Subcutaneous abdominal adipose tissue (tissue), 5 donors: ENCODE measurements at regions not wholly inside any gene's neighbourhood (a gene's known extent, or its start where the extent isn't known, plus 50 kb on each side); places are given as distances from the start of the nearest gene placed in this dataset.
A peak's percentile ranks its signal among the peaks of the same experiment; 100 is the strongest.

Experiments
- H3K27ac ChIP-seq: one replicate; pipeline ENCODE4 v1.7.0; 2013; ENCODE audit warnings: low read depth, mild to moderate bottlenecking, inconsistent platforms, low read length, moderate library complexity
- H3K27me3 ChIP-seq, 5 donors: one replicate each; pipeline ENCODE4 v1.7.0; 2013; ENCODE audit warnings: low read length in 5 of 5, inconsistent platforms in 1 of 5; ENCODE audit not compliant: control insufficient read depth in 5 of 5, insufficient read depth in 4 of 5
- H3K36me3 ChIP-seq, 5 donors: one replicate each; pipeline ENCODE4 v1.7.0; 2013; ENCODE audit warnings: low read length in 5 of 5; ENCODE audit not compliant: control insufficient read depth in 5 of 5, insufficient read depth in 5 of 5
- H3K4me1 ChIP-seq, 5 donors: one replicate each; pipeline ENCODE4 v1.7.0; 2013; ENCODE audit warnings: low read length in 5 of 5, mild to moderate bottlenecking in 3 of 5, moderate library complexity in 1 of 5; ENCODE audit not compliant: control insufficient read depth in 5 of 5, insufficient read depth in 5 of 5
- H3K4me3 ChIP-seq, 5 donors: one replicate each; pipeline ENCODE4 v1.7.0; 2013; ENCODE audit warnings: low read length in 5 of 5, low read depth in 1 of 5
- H3K9ac ChIP-seq, 5 donors: one replicate each; pipeline ENCODE4 v1.7.0; 2013; ENCODE audit warnings: low read length in 5 of 5, mild to moderate bottlenecking in 4 of 5, moderate library complexity in 3 of 5
- H3K9me3 ChIP-seq, 5 donors: one replicate each; pipeline ENCODE4 v1.7.0; 2013; ENCODE audit warnings: low read length in 5 of 5; ENCODE audit not compliant: control insufficient read depth in 5 of 5
- donor health status: healthy.
- donor health status: healthy.
- donor health status: healthy.
- donor health status: healthy.
- donor health status: healthy.

- Histone ChIP-seq H3K9me3 (no peaks in the 10 kb centered on the region), H3K4me1 (peaks cover 0 to 5% (median 2%) of the 10 kb centered on the region in 5 donors), H3K36me3 (no peaks in the 10 kb centered on the region), H3K9ac (no peak overlapping the region), H3K27ac (no peak overlapping the region), H3K4me3 (no peak overlapping the region), H3K27me3 (peaks cover 6 to 32% (median 10%) of the 10 kb centered on the region in 5 donors)
Observed at GRCh38 chr11:70739091-70739490, 340.8 kb downstream of the CTTN start.

- H3K4me3 ChIP-seq = peak overlapping the region in 1 of 5 donors; percentile 19
- peaks cover 0 to 5% (median 2%) of the 10 kb centered on the region in 5 donors for H3K4me1 ChIP-seq
- no peak overlapping the region for H3K9ac ChIP-seq
- no peaks in the 10 kb centered on the region for H3K9me3 ChIP-seq
- H3K27me3 ChIP-seq = peaks cover 10 to 37% (median 17%) of the 10 kb centered on the region in 5 donors
- H3K36me3 ChIP-seq = no peaks in the 10 kb centered on the region
- no peak overlapping the region for H3K27ac ChIP-seq
Observed at GRCh38 chr11:70739811-70740487, 341.6 kb downstream of the CTTN start.

- no peak overlapping the region for H3K9ac ChIP-seq
- H3K27ac ChIP-seq = no peak overlapping the region
- H3K36me3 ChIP-seq = no peaks in the 10 kb centered on the region
- H3K4me1 ChIP-seq = peaks cover 0 to 5% (median 2%) of the 10 kb centered on the region in 5 donors
- peak overlapping the region in 1 of 5 donors; percentile 19 for H3K4me3 ChIP-seq
- H3K27me3 ChIP-seq = peaks cover 11 to 37% (median 17%) of the 10 kb centered on the region in 5 donors
- no peaks in the 10 kb centered on the region for H3K9me3 ChIP-seq
Observed at GRCh38 chr11:70740488-70740851, 342.1 kb downstream of the CTTN start.

- Histone ChIP-seq H3K4me3 (no peak overlapping the region), H3K27ac (no peak overlapping the region), H3K9ac (no peak overlapping the region), H3K9me3 (no peaks in the 10 kb centered on the region), H3K27me3 (peaks cover 17 to 34% (median 21%) of the 10 kb centered on the region in 5 donors), H3K36me3 (no peaks in the 10 kb centered on the region), H3K4me1 (peaks cover 0 to 5% (median 0%) of the 10 kb centered on the region in 5 donors)
Observed at GRCh38 chr11:70741085-70741484, 342.8 kb downstream of the CTTN start.

GRCh38 chr11:70742553-70743291 is 344.4 kb downstream of the CTTN start:
- Histone ChIP-seq H3K27me3 (peaks cover 17 to 42% (median 25%) of the 10 kb centered on the region in 5 donors), H3K36me3 (no peaks in the 10 kb centered on the region), H3K4me1 (peaks cover 0 to 12% (median 0%) of the 10 kb centered on the region in 5 donors), H3K9ac (no peak overlapping the region), H3K9me3 (no peaks in the 10 kb centered on the region), H3K27ac (no peak overlapping the region), H3K4me3 (no peak overlapping the region)

- peaks cover 0 to 14% (median 0%) of the 10 kb centered on the region in 5 donors for H3K4me1 ChIP-seq
- no peak overlapping the region for H3K27ac ChIP-seq
- H3K9ac ChIP-seq = no peak overlapping the region
- H3K36me3 ChIP-seq = no peaks in the 10 kb centered on the region
- H3K4me3 ChIP-seq = no peak overlapping the region
- H3K27me3 ChIP-seq = peaks cover 17 to 42% (median 28%) of the 10 kb centered on the region in 5 donors
- no peaks in the 10 kb centered on the region for H3K9me3 ChIP-seq
Observed at GRCh38 chr11:70743329-70743728, 345.0 kb downstream of the CTTN start.

GRCh38 chr11:70743941-70744351 is 345.6 kb downstream of the CTTN start:
- H3K27ac ChIP-seq = no peak overlapping the region
- H3K9me3 ChIP-seq = no peaks in the 10 kb centered on the region
- H3K36me3 ChIP-seq = no peaks in the 10 kb centered on the region
- H3K4me3 ChIP-seq = no peak overlapping the region
- H3K9ac ChIP-seq = no peak overlapping the region
- peaks cover 0 to 14% (median 0%) of the 10 kb centered on the region in 5 donors for H3K4me1 ChIP-seq
- H3K27me3 ChIP-seq = peaks cover 17 to 47% (median 28%) of the 10 kb centered on the region in 5 donors

GRCh38 chr11:70744396-70745185 is 346.3 kb downstream of the CTTN start:
- Histone ChIP-seq H3K36me3 (no peaks in the 10 kb centered on the region), H3K27me3 (peaks cover 17 to 48% (median 28%) of the 10 kb centered on the region in 5 donors), H3K4me1 (peaks cover 0 to 14% (median 0%) of the 10 kb centered on the region in 5 donors), H3K4me3 (no peak overlapping the region), H3K27ac (no peak overlapping the region), H3K9ac (no peak overlapping the region), H3K9me3 (peaks cover 0 to under 1% (median 0%) of the 10 kb centered on the region in 5 donors)

- Histone ChIP-seq H3K9me3 (peaks cover 0 to 10% (median 6%) of the 10 kb centered on the region in 5 donors), H3K27me3 (peaks cover 17 to 42% (median 28%) of the 10 kb centered on the region in 5 donors), H3K36me3 (no peaks in the 10 kb centered on the region), H3K27ac (no peak overlapping the region), H3K4me3 (no peak overlapping the region), H3K4me1 (peaks cover 0 to 13% (median 0%) of the 10 kb centered on the region in 5 donors), H3K9ac (no peak overlapping the region)
Observed at GRCh38 chr11:70745451-70745850, 347.1 kb downstream of the CTTN start.
